ENCODE measurements at regions not wholly inside any gene's neighbourhood (a gene's known extent, or its start where the extent isn't known, plus 50 kb on each side); places are given as distances from the start of the nearest gene placed in this dataset.

DNA sequence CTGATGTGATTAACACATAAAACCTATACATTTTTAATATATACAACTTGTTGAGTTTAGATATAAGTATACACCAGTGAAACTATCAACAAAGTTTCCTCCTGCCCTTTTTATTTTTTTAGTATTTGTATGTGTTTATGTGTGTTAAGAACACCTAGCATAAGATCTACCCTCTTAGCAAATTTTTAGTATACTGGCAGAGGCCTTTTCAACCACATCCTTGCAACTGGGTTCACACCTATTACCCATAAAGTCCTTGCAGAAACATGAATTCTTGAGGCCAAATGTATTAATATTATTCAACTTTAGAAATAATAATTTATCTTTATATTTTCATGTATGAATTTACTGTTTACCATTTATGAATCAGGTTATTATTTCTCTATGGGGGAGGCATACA is 119.7 kb upstream of the CRIM1 start:
- no peaks in the 10 kb centered on the region for H3K36me3 Mint-ChIP-seq (ENCODE audit: low read depth, unreplicated experiment)
- H3K27me3 Mint-ChIP-seq (ENCODE audit: low read depth, unreplicated experiment), result no peaks in the 10 kb centered on the region
- no peaks in the 10 kb centered on the region for H3K4me1 ChIP-seq (ENCODE audit: insufficient read depth, low read length)
- H3K27ac Mint-ChIP-seq (ENCODE audit: unreplicated experiment), result no peak overlapping the region
- no peaks in the 10 kb centered on the region for H3K79me2 ChIP-seq (ENCODE audit: insufficient read depth, low read length)
- H3K4me3 Mint-ChIP-seq (ENCODE audit: unreplicated experiment), result no peak overlapping the region
- TF ChIP-seq EZH2 (IDR thresholded peaks at IDR 0.05; ENCODE audit: insufficient read depth, low read length), result no peak
- TF ChIP-seq CTCF (IDR thresholded peaks at IDR 0.05; ENCODE audit: insufficient read depth, low read depth, low read length), result no peak
- H3K36me3 ChIP-seq (ENCODE audit: insufficient read depth, low read length), result no peaks in the 10 kb centered on the region
- no peaks in the 10 kb centered on the region for H3K9me3 ChIP-seq (ENCODE audit: insufficient read depth, low read depth, low read length)
- FAIRE-seq, result no peak
- H3K4me3 ChIP-seq (ENCODE audit: insufficient read depth, low read depth, low read length), result no peak overlapping the region
- no peak overlapping the region for H2AFZ ChIP-seq (ENCODE audit: low read depth, low read length)
- no peak overlapping the region for H3K27ac ChIP-seq (ENCODE audit: low read depth, low read length)
- peaks cover 1% of the 10 kb centered on the region for H3K4me1 Mint-ChIP-seq (ENCODE audit: low read depth, unreplicated experiment)
- no peak for DNase-seq (ENCODE audit: low read depth)
- H3K4me2 ChIP-seq (ENCODE audit: low read length), result no peak overlapping the region
- no peaks in the 10 kb centered on the region for H4K20me1 ChIP-seq (ENCODE audit: insufficient read depth, low read length)
- no peaks in the 10 kb centered on the region for H3K27me3 ChIP-seq (ENCODE audit: insufficient read depth, low read length)
- H3K9me3 Mint-ChIP-seq (ENCODE audit: unreplicated experiment), result peaks cover 1% of the 10 kb centered on the region
- no peak overlapping the region for H3K9ac ChIP-seq (ENCODE audit: low read length)

- Mint-ChIP-seq H3K4me1 (ENCODE audit: low read depth, unreplicated experiment) (peaks cover 1% of the 10 kb centered on the region), H3K9me3 (ENCODE audit: unreplicated experiment) (peaks cover 1% of the 10 kb centered on the region), H3K27ac (ENCODE audit: unreplicated experiment) (no peak overlapping the region), H3K27me3 (ENCODE audit: low read depth, unreplicated experiment) (no peaks in the 10 kb centered on the region), H3K36me3 (ENCODE audit: low read depth, unreplicated experiment) (no peaks in the 10 kb centered on the region), H3K4me3 (ENCODE audit: unreplicated experiment) (no peak overlapping the region)
- no peak overlapping the region for H3K4me3 ChIP-seq (ENCODE audit: insufficient read depth, low read depth, low read length)
- FAIRE-seq (no peak), DNase-seq (ENCODE audit: low read depth) (no peak)
- H3K36me3 ChIP-seq (ENCODE audit: insufficient read depth, low read length), result no peaks in the 10 kb centered on the region
- H2AFZ ChIP-seq (ENCODE audit: low read depth, low read length), result no peak overlapping the region
- no peaks in the 10 kb centered on the region for H4K20me1 ChIP-seq (ENCODE audit: insufficient read depth, low read length)
- H3K27ac ChIP-seq (ENCODE audit: low read depth, low read length), result no peak overlapping the region
- H3K9ac ChIP-seq (ENCODE audit: low read length), result no peak overlapping the region
- no peaks in the 10 kb centered on the region for H3K4me1 ChIP-seq (ENCODE audit: insufficient read depth, low read length)
- no peaks in the 10 kb centered on the region for H3K9me3 ChIP-seq (ENCODE audit: insufficient read depth, low read depth, low read length)
- H3K79me2 ChIP-seq (ENCODE audit: insufficient read depth, low read length), result no peaks in the 10 kb centered on the region
- H3K27me3 ChIP-seq (ENCODE audit: insufficient read depth, low read length), result no peaks in the 10 kb centered on the region
- TF ChIP-seq EZH2 (IDR thresholded peaks at IDR 0.05; ENCODE audit: insufficient read depth, low read length) (no peak), CTCF (IDR thresholded peaks at IDR 0.05; ENCODE audit: insufficient read depth, low read depth, low read length) (no peak)
- no peak overlapping the region for H3K4me2 ChIP-seq (ENCODE audit: low read length)
Observed at GRCh38 chr2:36235426-36235825, 120.2 kb upstream of the CRIM1 start.

GRCh38 chr2:36223259-36223658 is 132.3 kb upstream of the CRIM1 start:
- Mint-ChIP-seq H3K9me3 (ENCODE audit: unreplicated experiment) (peaks cover under 1% of the 10 kb centered on the region), H3K4me1 (ENCODE audit: low read depth, unreplicated experiment) (no peaks in the 10 kb centered on the region)

More at GRCh38 chr2:36223259-36223658, 132.3 kb upstream of the CRIM1 start:
- no peak overlapping the region for H3K4me3 ChIP-seq (ENCODE audit: insufficient read depth, low read depth, low read length)
- no peak overlapping the region for H3K27ac ChIP-seq (ENCODE audit: low read depth, low read length)
- Mint-ChIP-seq H3K27ac (ENCODE audit: unreplicated experiment) (no peak overlapping the region), H3K36me3 (ENCODE audit: low read depth, unreplicated experiment) (no peaks in the 10 kb centered on the region), H3K27me3 (ENCODE audit: low read depth, unreplicated experiment) (no peaks in the 10 kb centered on the region), H3K4me3 (ENCODE audit: unreplicated experiment) (no peak overlapping the region)
- no peaks in the 10 kb centered on the region for H3K36me3 ChIP-seq (ENCODE audit: insufficient read depth, low read length)
- no peaks in the 10 kb centered on the region for H3K9me3 ChIP-seq (ENCODE audit: insufficient read depth, low read depth, low read length)
- no peaks in the 10 kb centered on the region for H3K27me3 ChIP-seq (ENCODE audit: insufficient read depth, low read length)
- no peak overlapping the region for H2AFZ ChIP-seq (ENCODE audit: low read depth, low read length)
- DNase-seq (ENCODE audit: low read depth) (no peak), FAIRE-seq (no peak)
- no peaks in the 10 kb centered on the region for H4K20me1 ChIP-seq (ENCODE audit: insufficient read depth, low read length)
- H3K4me1 ChIP-seq (ENCODE audit: insufficient read depth, low read length), result no peaks in the 10 kb centered on the region
- no peak overlapping the region for H3K9ac ChIP-seq (ENCODE audit: low read length)
- H3K79me2 ChIP-seq (ENCODE audit: insufficient read depth, low read length), result no peaks in the 10 kb centered on the region
- H3K4me2 ChIP-seq (ENCODE audit: low read length), result no peak overlapping the region
- TF ChIP-seq CTCF (IDR thresholded peaks at IDR 0.05; ENCODE audit: insufficient read depth, low read depth, low read length), result no peak
- no peak for TF ChIP-seq EZH2 (IDR thresholded peaks at IDR 0.05; ENCODE audit: insufficient read depth, low read length)
